Iris pigment epithelial cell (primary cell): ENCODE measurements at regions not wholly inside any gene's neighbourhood (a gene's known extent, or its start where the extent isn't known, plus 50 kb on each side); places are given as distances from the start of the nearest gene placed in this dataset.
"Not testable (repeated sequence)": the region's sequence is repeated elsewhere in the genome, so short reads cannot be mapped to it uniquely, and the experiment has no call there.

ENCODE experiments used
- DNase-seq: peaks from one replicate; pipeline ENCODE4 v3.0.0-alpha.2; 2011; ENCODE audit warnings: low read depth

GRCh38 chr18:37844209-37844970 lies 278.8 kb upstream of the CELF4 start:
- DNase-seq: no peak

DNA sequence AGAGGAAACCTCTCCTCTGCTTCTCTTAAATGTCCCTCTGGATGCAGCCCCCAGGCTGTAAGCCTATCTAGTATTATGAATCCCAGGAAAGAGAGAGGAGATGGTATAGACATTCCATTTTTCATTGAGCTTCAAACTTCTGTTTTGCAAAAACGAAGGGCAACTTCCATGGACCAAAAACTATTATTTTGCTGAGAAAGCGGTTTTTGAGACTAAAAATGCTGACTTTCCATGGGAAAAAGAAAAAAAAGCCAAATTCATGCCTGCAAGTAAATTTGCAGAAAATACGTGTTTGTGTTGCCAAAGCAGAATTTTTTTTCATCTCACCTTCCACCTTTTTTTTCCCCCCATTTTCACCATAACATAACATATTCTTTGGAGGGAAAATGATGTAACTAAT lies 272.5 kb upstream of the CELF4 start:
- no peak for DNase-seq

DNA sequence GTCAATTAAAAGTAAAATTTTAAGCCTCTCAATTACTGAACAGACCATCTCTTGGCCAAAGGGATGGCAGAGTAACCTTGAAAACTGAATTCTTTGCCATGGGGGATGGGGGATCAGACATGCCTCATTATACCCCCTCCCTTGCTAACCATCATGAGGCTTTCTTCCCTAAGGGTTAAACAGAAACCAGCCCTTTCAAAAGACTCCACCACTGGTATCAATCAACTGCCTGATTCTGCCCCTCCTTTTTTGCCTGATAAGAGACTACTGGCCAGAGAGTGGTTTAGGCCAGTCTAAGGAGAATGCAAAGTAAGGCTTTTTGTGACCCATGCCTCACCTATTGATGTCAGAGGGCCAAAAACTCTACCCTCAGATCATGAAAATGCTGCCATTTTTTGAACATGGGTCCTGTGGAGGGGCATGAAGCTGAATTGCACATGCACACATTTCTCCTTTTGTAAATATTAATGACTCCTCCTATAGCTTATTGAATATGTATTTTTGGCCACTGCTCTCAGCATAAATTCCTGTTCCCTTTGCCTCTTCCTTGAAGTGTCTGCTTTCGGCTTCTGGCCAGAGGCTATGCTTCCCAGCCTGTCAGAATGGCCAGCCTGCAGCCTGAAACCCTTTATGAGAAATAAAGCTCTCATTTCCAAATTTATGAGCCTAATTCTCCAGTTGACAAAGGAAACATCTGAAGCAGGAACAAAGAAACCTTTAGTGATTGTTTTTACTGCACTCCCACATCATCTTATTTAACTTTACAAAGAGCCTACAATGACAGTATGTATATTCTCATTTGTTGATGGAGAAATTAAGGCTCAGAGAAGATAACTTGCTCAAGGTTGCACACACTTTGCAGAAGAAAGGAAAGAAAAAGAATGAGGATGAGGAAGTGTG lies 270.7 kb upstream of the CELF4 start:
- DNase-seq: no peak

DNA sequence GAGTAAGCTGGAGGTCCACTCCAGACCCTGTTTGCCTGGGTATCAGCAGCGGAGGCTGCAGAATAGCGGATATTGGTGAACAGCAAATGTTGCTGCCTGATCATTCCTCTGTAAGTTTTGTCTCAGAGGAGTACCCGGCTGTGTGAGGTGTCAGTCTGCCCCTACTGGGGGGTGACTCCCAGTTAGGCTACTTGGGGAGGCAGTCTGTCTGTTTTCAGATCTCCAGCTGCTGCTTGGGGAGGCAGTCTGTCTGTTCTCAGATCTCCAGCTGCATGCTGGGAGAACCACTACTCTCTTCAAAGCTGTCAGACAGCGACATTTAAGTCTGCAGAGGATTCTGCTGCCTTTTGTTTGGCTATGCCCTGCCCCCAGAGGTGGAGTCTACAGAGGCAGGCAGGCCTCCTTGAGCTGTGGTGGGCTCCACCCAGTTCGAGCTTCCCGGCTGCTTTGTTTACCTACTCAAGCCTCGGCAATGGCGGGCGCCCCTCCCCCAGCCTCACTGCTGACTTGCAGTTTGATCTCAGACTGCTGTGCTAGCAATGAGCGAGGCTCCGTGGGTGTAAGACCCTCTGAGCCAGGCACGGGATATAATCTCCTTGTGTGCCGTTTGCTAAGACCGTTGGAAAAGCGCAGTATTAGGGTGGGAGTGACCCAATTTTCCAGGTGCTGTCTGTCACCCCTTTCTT lies 266.6 kb upstream of the CELF4 start:
- DNase-seq: not testable (repeated sequence)

- DNase-seq: no peak
These were observed 247.4 kb upstream of the CELF4 start for GRCh38 chr18:37812961-37813360.

DNA sequence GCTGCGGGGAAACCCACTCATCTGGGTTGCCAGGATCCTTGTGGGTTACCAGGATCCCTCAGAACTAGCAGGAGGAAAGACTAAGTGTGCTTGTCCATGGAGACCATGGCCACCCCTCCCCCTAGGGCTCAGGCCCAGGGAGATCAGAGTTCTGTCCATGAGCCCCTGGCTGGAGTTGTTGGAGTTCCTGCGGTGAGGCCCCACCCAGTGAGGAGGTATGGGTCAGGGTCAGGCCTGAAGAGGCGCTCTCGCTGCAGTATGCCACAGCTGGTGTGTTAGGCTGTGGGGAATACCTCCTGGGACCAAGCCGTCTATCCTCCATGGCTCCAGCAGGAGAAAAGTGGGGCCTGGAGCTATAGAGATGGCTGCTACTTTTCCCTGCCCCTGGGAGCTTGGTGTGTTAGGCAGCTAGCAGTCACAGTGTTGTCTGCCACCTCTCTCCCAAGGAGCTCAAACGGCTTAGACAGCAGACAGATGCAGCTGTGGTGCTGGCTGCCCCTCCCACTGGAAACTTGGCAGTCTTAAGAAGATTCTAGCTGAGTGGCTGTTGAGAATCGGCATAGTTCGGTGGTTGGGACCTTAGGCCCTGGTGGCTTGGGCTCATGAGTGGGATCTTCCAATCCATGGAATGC lies 240.3 kb upstream of the CELF4 start:
- no peak for DNase-seq

GRCh38 chr18:37796823-37797349 lies 231.3 kb upstream of the CELF4 start:
- no peak for DNase-seq

DNA sequence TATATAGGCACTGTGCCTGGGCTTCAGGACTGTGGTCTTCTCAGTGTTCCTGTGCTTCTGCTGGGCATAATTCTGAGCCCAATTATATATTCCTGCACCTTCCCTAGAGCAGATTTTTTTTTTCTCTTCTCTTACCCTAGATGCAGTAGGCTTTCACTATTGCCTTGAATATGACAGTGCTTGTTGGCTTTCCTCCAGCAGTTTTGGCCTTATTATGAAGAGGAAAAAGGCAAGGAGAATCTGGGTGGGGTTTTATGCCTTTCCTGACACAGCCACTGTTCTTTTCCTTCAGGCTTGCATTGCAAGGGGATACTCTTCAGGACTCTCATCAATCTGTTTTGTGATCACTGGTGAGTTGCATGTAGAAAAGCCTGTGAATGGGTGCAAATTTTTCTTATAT lies 221.9 kb upstream of the CELF4 start:
- DNase-seq: no peak

DNA sequence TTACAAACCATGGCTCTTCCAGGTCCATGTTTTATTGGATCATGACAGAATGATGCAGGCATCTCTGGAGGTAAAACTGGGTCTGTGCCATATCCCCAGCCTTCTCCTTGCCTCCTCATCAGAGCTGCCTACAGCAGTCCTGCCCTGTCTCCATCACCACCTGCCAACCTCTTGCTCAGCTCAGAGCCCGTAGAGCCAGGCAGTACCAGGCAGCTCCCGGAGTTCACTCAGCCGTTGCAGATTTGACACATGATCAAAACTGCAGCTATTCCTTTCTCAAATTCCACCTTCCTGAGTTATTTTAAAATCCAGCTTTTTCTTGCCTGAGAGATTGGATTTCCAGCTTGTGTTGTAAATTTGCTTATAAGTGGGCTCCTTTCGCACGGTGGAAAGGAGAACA lies 218.2 kb upstream of the CELF4 start:
- no peak for DNase-seq

DNA sequence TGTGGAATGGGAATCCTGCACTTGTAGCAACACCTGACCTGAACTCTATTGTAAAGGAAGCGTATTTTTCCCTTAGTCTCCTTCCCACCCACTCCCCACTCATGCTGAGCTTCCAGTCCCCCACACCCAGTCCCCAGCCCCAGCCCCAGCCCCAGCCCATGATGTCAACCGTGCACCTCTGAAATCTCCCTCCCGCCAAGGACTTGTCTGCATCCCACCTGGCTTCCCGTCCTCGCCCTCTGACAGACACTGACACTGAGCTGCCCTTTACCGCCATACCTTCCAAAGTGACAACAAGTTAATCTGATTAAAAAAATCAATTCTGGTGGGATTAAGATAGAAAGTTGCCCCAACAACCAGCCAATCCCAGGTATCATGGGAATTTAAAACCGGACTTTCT lies 213.6 kb upstream of the CELF4 start:
- no peak for DNase-seq

DNA sequence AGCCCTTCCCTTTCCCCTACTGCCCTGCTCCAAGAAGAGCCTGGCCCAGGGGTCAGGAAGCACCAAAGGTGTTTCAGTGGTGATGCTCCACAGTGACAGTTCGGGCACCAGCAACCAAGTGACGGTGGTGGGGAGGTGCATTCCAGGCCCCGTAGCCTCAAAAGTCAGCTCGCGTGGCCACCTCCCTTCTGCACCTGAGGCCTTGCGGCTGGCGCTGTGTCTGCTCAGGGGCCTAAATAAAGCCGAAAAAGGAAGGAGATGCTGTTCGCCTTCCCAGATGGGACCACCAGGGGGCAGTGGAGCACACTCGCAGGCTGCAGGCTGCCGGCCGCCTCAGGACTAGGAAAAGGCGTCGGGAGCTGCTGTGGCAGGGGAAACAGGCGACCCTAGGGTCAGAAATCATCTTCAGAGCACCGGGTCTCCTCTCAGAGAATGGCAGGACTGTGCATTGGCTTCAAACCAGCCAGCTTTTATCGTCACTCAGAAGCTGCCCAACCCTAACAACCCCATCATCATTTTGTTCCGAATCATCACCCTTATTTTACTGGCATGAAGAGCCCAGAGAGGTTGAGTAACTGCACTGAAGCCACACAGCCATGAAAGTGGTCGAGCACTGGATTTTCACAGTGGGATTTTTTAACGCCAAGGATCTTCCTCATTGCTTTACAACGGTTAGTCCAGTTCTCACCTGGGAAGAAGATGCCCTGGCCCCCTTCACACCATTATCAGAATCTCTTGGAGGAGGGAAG lies 213.0 kb upstream of the CELF4 start:
- DNase-seq: peak; percentile 17

DNA sequence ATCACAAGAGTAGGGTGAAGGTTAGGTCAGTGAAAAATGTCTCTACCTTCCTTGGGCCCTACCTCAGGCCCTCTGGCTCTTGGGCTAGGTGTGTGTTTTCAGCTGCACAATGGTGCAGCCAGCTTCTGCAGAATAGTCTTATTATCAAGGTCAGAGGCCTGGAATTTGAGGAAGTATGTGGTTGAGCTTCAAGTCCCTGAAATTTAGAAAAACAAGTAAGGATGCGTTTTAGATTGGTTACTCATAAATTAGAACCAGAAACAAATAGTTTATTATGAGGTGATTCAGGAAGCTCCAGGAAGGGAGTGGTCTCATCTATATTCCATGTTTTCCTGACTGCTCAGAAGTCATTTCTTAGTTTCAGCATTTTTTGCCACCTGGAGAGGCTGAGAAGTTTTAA lies 204.2 kb upstream of the CELF4 start:
- DNase-seq: no peak

- DNase-seq: no peak
These were observed 199.1 kb upstream of the CELF4 start for GRCh38 chr18:37764541-37765288.

GRCh38 chr18:37762076-37762621 lies 196.6 kb upstream of the CELF4 start:
- no peak for DNase-seq

DNA sequence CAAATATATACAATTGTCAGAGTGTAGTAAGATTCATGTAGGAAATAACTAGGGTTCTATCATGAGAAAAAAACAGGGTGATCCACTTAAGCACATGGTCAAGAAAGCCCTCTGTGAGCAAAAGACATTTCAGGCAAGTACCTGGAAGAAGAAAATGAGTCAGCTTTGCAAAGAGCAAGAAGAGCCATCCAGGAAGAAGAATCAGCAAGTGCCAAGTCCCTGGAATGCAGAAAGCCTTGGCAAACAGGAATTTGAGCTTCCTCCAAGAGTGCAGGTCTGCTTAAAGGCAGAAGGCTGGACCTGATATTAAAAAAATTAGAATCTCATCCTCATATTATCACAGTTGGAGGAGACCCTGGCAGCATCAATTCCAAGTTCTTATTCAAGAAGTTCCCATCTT lies 188.5 kb upstream of the CELF4 start:
- no peak for DNase-seq

DNA sequence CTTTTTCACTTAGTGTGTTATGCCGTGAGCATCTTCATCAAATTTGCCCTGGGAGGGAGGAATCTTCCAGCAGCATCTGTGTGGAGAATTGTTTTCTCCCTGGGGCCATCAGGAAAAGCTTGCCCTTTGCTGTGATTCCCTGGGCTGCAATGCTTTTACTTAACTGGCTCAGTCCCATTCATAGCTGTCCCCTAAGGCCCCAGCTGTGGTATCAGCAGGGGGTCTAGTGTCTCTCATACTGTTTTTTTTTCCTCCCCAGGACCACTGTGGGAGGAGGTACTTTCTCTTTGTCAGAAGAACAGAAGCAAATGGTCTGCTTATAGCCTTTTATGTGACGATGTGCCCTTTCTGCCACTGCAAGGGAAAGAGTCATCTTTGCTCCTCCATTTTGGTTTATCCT lies 176.8 kb upstream of the CELF4 start:
- DNase-seq: no peak

DNA sequence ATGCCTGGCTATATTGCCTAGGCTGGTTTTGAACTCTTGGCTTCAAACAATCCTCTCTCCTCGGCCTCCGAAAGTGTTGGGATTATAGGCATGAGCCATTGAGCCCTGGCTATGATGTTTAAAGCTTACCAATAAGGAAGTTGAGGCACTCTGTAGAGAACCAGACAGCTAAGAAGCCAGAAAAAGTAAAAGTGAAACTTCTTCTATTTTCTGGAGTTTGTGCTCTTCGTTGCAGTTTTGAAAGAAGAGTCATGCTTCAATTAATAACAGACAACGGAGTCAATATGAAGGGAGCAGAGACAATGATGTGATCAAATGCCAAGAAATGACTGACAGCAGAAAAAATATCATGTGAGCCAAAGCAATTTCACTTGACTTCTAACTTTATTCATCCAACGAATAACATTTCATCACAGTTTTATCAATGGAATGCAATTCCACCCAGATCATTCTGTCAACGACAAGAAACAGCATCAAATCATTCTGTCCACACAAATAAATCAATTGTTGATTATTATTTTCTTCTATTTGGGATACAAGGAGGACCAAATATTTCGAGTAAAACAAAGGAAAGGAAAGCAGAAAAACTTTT lies 175.5 kb upstream of the CELF4 start:
- DNase-seq: no peak

DNA sequence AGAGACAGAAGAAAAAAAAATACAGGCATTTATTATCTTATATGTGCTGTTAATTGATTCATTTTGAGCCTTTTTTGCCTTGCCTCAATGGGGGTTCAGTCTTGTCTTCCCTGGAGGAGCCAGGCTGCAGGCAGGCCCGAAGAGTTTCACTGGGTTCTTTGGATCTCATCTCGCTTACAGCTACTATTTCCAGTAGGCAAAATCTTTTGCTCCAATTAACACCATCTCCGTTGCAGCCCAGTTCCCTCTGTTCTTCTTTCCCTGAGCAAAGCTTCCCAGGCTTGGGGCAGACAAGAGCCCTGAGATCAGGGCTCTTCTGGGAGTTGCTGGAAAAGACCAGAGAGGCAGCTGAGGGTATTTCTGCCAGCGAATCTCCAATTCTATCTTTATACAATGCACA lies 168.8 kb upstream of the CELF4 start:
- no peak for DNase-seq

DNA sequence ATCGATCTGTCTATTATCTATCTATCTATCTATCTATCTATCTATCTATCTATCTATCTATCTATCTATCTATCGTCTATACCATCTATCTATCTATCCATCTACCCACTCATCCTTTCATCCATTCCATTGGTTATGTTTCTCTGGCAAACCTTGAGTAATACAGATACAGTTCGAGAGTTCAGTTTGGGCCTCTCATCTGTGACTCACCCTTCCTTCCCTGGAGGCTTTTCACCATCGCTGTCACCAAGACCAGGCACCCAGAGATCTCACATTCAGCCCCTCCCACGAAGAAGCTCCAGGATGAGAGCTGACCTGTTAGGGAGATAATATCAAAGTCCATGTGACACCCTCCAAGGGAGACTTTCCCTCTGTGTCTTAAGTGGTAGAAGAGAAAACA lies 164.1 kb upstream of the CELF4 start:
- DNase-seq: no peak

- no peak for DNase-seq
These were observed 158.6 kb upstream of the CELF4 start for GRCh38 chr18:37724206-37724605.
